B cell (primary cell): ENCODE measurements at regions not wholly inside any gene's neighbourhood (a gene's known extent, or its start where the extent isn't known, plus 50 kb on each side); places are given as distances from the start of the nearest gene placed in this dataset.

ENCODE experiments used
- ATAC-seq: fragments of 200-7000 bp; cut with Tn5 transposase; one replicate; pipeline ENCODE4 v1.10.0; 2021; ENCODE audit warnings: low read depth, mild to moderate bottlenecking, moderate number of reproducible peaks, moderate library complexity
- CTCF ChIA-PET: fragments of 350-600 bp; sonication (Branson Sonifier 250); formaldehyde crosslinking; loops from one replicate; lab custom pipeline; 2021; ENCODE audit warnings: antibody characterized with exemption, inconsistent platforms; lab: Charles Lee
- POLR2A ChIA-PET: fragments of 350-600 bp; sonication (Branson Sonifier 250); formaldehyde crosslinking; loops from one replicate; lab custom pipeline; 2021; ENCODE audit warnings: antibody characterized with exemption; lab: Charles Lee
- DNase-seq: peaks from one replicate; pipeline ENCODE4 v3.0.0; 2013
- H2AFZ ChIP-seq: 2 replicates; pipeline ENCODE4 v1.6.1; 2012; ENCODE audit warnings: mild to moderate bottlenecking, low read depth, low read length; ENCODE audit not compliant: insufficient read depth, poor library complexity, severe bottlenecking
- H3K27ac ChIP-seq, 2 donors: 1 replicate in 1 of 2; 2 replicates in 1 of 2; pipeline ENCODE4 v1.5.1; 2012 to 2013; ENCODE audit warnings: low read length in 2 of 2, mild to moderate bottlenecking in 2 of 2, moderate library complexity in 1 of 2
- H3K27me3 ChIP-seq, 4 experiments: fragments of 200-600 bp in 1 of 4; sonication (generic) in 1 of 4; replicated peaks in 1 of 4; 1 replicate in 2 of 4; 2 replicates in 2 of 4; pipeline versions ENCODE4 v1.6.1 to v1.7.0; 2013 to 2016; ENCODE audit warnings: low read length in 3 of 4, mild to moderate bottlenecking in 2 of 4, mixed read lengths in 1 of 4, moderate library complexity in 1 of 4; ENCODE audit not compliant: insufficient read depth in 4 of 4, control insufficient read depth in 3 of 4; ENCODE audit errors: control extremely low read depth in 1 of 4
- H3K36me3 ChIP-seq, 2 experiments: replicated peaks in 1 of 2; 1 replicate in 1 of 2; 2 replicates in 1 of 2; pipeline versions ENCODE4 v1.6.1 to v1.7.1; 2013; ENCODE audit warnings: low read length in 1 of 2; ENCODE audit not compliant: insufficient read depth in 2 of 2, control insufficient read depth in 1 of 2; ENCODE audit errors: control extremely low read depth in 1 of 2, extremely low read depth in 1 of 2
- H3K4me1 ChIP-seq, 2 donors: fragments of 200-600 bp in 1 of 2; sonication (generic) in 1 of 2; 1 replicate in 1 of 2; 2 replicates in 1 of 2; pipeline versions ENCODE4 v1.5.1 to v1.6.1; 2013 to 2017; ENCODE audit warnings: low read length in 2 of 2; ENCODE audit not compliant: control insufficient read depth in 2 of 2, insufficient read depth in 2 of 2
- H3K4me2 ChIP-seq: replicated peaks from 2 replicates; pipeline ENCODE3; 2012; ENCODE audit warnings: mild to moderate bottlenecking, low read depth, low read length; ENCODE audit not compliant: poor library complexity, severe bottlenecking
- H3K4me3 ChIP-seq, 5 experiments: fragments of 200-600 bp in 1 of 5; sonication (generic) in 1 of 5; 1 replicate in 3 of 5; 2 replicates in 2 of 5; pipeline versions ENCODE4 v1.5.1 to v1.7.0; 2011 to 2016; ENCODE audit warnings: low read length in 4 of 5, mild to moderate bottlenecking in 4 of 5, low read depth in 2 of 5, control low read depth in 1 of 5, moderate library complexity in 1 of 5; ENCODE audit not compliant: insufficient read depth in 1 of 5; ENCODE audit errors: control extremely low read depth in 1 of 5, extremely low read depth in 1 of 5
- H3K79me2 ChIP-seq: fragments of 200-600 bp; sonication (generic); one replicate; pipeline ENCODE4 v1.6.0; 2016; ENCODE audit warnings: low read length; ENCODE audit not compliant: control insufficient read depth, insufficient read depth
- H3K9ac ChIP-seq: fragments of 200-600 bp; sonication (generic); 2 replicates; pipeline ENCODE4 v1.6.1; 2017; ENCODE audit warnings: mild to moderate bottlenecking, low read length, moderate library complexity
- H3K9me3 ChIP-seq, 3 donors: one replicate each; pipeline versions ENCODE4 v1.6.1 to v1.7.1; 2013; ENCODE audit warnings: low read length in 2 of 3; ENCODE audit not compliant: control insufficient read depth in 2 of 3, insufficient read depth in 1 of 3; ENCODE audit errors: control extremely low read depth in 1 of 3
- H4K20me1 ChIP-seq: 2 replicates; pipeline ENCODE4 v1.6.0; 2012; ENCODE audit warnings: mild to moderate bottlenecking, low read length; ENCODE audit not compliant: insufficient read depth, control insufficient read depth, poor library complexity, severe bottlenecking
- H3K27ac Mint-ChIP-seq: one replicate; pipeline ENCODE4 v1.8.0; 2021; ENCODE audit warnings: mixed read lengths
- H3K27me3 Mint-ChIP-seq: one replicate; pipeline ENCODE4 v1.8.0; 2021; ENCODE audit warnings: mixed read lengths
- H3K4me1 Mint-ChIP-seq: one replicate; pipeline ENCODE4 v1.8.0; 2021; ENCODE audit warnings: mixed read lengths
- H3K4me3 Mint-ChIP-seq: one replicate; pipeline ENCODE4 v1.8.0; 2021; ENCODE audit warnings: mixed read lengths
- H3K9me3 Mint-ChIP-seq: one replicate; pipeline ENCODE4 v1.8.0; 2022; ENCODE audit warnings: mixed read lengths; ENCODE audit not compliant: insufficient read depth
- EZH2 ChIP-seq: IDR thresholded peaks from 2 replicates; pipeline ENCODE4 v1.6.1; 2012; ENCODE audit warnings: borderline replicate concordance, low read depth, mild to moderate bottlenecking, moderate library complexity, low read length; ENCODE audit not compliant: insufficient read depth, poor library complexity, severe bottlenecking
- WGBS: methylation state at CpG from one replicate; pipeline ENCODE4 v1.1.5; 2013; ENCODE audit warnings: missing lambda C conversion rate; ENCODE audit not compliant: insufficient coverage; 5-methylcytosine and 5-hydroxymethylcytosine counted together
- intact Hi-C: fragments of 100-400 bp; cut with micrococcal nuclease; formaldehyde crosslinking; loops from one replicate; pipeline ENCODE4 v1.10.0; 2022
- TF ChIP-seq, protein P1 (sequence below): fragments of 200-600 bp; IDR thresholded peaks from one replicate; pipeline ENCODE4 v1.8.0; 2022; ENCODE audit warnings: antibody characterized with exemption, mild to moderate bottlenecking

DNA sequence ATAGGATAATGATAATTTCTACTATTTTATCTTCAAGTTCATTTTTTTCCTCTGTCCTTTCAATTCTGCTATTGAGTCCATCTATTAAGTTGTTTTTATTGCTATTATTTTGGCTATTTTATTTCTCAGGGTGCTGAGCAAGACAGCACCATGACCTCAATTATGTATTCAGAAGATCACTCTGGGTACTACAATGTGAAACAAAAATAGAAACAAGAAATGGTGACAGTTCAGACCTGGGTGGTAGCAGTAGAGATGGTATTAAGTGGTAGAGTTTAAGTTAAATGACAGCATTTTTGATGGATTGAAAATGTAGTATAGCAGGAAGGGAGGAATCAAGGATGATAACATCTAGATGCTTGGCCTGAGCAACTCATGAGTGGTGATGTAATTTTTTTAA is 655.3 kb upstream of the PLXNA2 start:
- no peak overlapping the region for H2AFZ ChIP-seq
- DNase-seq (no peak), ATAC-seq (no peak)
- Mint-ChIP-seq H3K4me1 (no peaks in the 10 kb centered on the region), H3K4me3 (no peak overlapping the region), H3K9me3 (no peaks in the 10 kb centered on the region), H3K27ac (no peak overlapping the region), H3K27me3 (peaks cover 8% of the 10 kb centered on the region)
- no peaks in the 10 kb centered on the region for H3K36me3 ChIP-seq
- no peaks in the 10 kb centered on the region for H4K20me1 ChIP-seq
- H3K4me3 ChIP-seq, result no peak overlapping the region
- intact Hi-C loops, result no loop called here
- H3K9ac ChIP-seq, result no peak overlapping the region
- H3K27ac ChIP-seq, result no peak overlapping the region
- no peaks in the 10 kb centered on the region for H3K79me2 ChIP-seq
- POLR2A ChIA-PET, result no interaction called here
- TF ChIP-seq EZH2, result no peak
- TF ChIP-seq, protein P1, sequence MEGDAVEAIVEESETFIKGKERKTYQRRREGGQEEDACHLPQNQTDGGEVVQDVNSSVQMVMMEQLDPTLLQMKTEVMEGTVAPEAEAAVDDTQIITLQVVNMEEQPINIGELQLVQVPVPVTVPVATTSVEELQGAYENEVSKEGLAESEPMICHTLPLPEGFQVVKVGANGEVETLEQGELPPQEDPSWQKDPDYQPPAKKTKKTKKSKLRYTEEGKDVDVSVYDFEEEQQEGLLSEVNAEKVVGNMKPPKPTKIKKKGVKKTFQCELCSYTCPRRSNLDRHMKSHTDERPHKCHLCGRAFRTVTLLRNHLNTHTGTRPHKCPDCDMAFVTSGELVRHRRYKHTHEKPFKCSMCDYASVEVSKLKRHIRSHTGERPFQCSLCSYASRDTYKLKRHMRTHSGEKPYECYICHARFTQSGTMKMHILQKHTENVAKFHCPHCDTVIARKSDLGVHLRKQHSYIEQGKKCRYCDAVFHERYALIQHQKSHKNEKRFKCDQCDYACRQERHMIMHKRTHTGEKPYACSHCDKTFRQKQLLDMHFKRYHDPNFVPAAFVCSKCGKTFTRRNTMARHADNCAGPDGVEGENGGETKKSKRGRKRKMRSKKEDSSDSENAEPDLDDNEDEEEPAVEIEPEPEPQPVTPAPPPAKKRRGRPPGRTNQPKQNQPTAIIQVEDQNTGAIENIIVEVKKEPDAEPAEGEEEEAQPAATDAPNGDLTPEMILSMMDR, result no peak
- peaks cover 0 to 1% (median 0%) of the 10 kb centered on the region in 3 donors for H3K9me3 ChIP-seq
- H3K4me1 ChIP-seq, result no peaks in the 10 kb centered on the region
- CTCF ChIA-PET, result no interaction called here
- H3K4me2 ChIP-seq, result no peak overlapping the region
- H3K27me3 ChIP-seq, result no peaks in the 10 kb centered on the region

DNA sequence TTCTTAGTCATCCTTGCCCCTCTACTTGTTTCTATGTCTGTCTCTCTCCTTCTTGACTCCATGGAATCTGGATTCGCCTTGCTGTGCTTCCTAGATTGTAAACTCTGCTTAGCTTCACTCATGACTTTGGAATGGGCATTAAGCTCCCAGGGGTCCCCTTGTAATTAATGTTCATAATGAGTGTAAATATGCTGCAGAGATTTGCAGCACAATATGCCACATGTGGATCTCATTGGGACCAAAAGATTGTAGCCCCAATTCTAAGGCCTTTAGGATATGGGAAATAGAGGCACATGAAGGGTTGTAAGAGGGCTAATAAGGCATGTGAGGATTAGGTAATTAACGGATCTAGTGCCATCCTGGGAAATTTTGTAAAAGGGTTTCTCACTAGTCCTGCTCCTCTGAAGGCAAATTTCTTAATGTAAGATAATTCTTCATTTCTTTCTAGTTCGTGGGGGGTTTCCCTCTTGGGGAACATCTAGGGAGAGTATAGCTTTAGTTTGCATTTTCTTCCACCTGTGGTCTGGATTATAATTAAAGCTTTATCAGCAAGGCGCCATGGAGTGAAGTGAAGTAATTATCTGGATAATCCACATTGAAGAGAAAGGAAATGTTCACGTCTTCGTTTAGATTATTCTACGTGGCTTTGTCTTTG is 659.2 kb upstream of the PLXNA2 start:
- no peaks in the 10 kb centered on the region for H3K9me3 ChIP-seq
- DNase-seq, result no peak
- H3K27ac ChIP-seq, result no peak overlapping the region
- H2AFZ ChIP-seq, result no peak overlapping the region
- H3K4me3 ChIP-seq, result no peak overlapping the region
- H3K36me3 ChIP-seq, result no peaks in the 10 kb centered on the region
- 100% methylated on average over 2 of the region's 7 CpGs for WGBS
- H3K27me3 Mint-ChIP-seq, result peaks cover 8% of the 10 kb centered on the region
- H3K27ac Mint-ChIP-seq, result no peak overlapping the region
- intact Hi-C loops, result no loop called here
- H3K79me2 ChIP-seq, result no peaks in the 10 kb centered on the region
- ChIA-PET POLR2A (no interaction called here), CTCF (no interaction called here)
- ATAC-seq, result no peak
- no peaks in the 10 kb centered on the region for H3K9me3 Mint-ChIP-seq
- no peak overlapping the region for H3K4me2 ChIP-seq
- H3K4me1 ChIP-seq, result no peaks in the 10 kb centered on the region
- H3K4me3 Mint-ChIP-seq, result no peak overlapping the region
- H3K4me1 Mint-ChIP-seq, result no peaks in the 10 kb centered on the region
- H4K20me1 ChIP-seq, result no peaks in the 10 kb centered on the region
- H3K27me3 ChIP-seq, result no peaks in the 10 kb centered on the region
- TF ChIP-seq, protein P1, result no peak
- TF ChIP-seq EZH2, result no peak
- H3K9ac ChIP-seq, result no peak overlapping the region
